ENCODE measurements at regions not wholly inside any gene's neighbourhood (a gene's known extent, or its start where the extent isn't known, plus 50 kb on each side); places are given as distances from the start of the nearest gene placed in this dataset.

- TF ChIP-seq CTCF (IDR thresholded peaks at IDR 0.05) (no peak), POLR2A (IDR thresholded peaks at IDR 0.05) (no peak), POLR2AphosphoS5 (IDR thresholded peaks at IDR 0.05; ENCODE audit: insufficient read depth in 1 of 2, low read depth in 1 of 2) (no peak)
These were observed 109.9 kb downstream of the OAT start for GRCh38 chr10:124308811-124309210.
